ENCODE measurements at regions not wholly inside any gene's neighbourhood (a gene's known extent, or its start where the extent isn't known, plus 50 kb on each side); places are given as distances from the start of the nearest gene placed in this dataset.

DNA sequence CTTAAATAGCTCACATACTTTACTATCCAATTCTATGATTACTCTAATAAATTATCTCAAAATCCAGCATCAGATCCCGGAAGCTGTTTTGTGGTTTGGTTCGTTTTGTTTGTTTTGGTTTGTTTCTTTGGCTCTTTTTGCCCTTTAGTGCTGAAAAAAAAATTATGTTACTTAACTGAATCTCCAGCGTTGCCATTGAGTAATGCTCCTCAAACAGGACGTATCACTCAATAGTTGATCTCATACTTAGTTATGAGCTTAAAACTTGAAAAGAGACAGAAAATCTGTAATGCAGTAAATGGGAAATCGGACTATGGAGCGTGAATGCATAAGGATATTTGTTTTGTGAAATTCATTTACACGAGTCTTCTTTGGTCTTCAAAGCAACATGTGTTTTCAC lies 533.8 kb upstream of the TMPRSS15 start:
- DNase-seq (no peak), ATAC-seq (no peak)
- TF ChIP-seq, protein P1, sequence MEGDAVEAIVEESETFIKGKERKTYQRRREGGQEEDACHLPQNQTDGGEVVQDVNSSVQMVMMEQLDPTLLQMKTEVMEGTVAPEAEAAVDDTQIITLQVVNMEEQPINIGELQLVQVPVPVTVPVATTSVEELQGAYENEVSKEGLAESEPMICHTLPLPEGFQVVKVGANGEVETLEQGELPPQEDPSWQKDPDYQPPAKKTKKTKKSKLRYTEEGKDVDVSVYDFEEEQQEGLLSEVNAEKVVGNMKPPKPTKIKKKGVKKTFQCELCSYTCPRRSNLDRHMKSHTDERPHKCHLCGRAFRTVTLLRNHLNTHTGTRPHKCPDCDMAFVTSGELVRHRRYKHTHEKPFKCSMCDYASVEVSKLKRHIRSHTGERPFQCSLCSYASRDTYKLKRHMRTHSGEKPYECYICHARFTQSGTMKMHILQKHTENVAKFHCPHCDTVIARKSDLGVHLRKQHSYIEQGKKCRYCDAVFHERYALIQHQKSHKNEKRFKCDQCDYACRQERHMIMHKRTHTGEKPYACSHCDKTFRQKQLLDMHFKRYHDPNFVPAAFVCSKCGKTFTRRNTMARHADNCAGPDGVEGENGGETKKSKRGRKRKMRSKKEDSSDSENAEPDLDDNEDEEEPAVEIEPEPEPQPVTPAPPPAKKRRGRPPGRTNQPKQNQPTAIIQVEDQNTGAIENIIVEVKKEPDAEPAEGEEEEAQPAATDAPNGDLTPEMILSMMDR (IDR thresholded peaks at IDR 0.05) = no peak
- Histone ChIP-seq H3K27ac (no peak overlapping the region), H3K36me3 (no peaks in the 10 kb centered on the region), H3K4me1 (no peaks in the 10 kb centered on the region), H3K9me3 (no peaks in the 10 kb centered on the region), H3K27me3 (no peaks in the 10 kb centered on the region), H3K4me3 (no peak overlapping the region)
- intact Hi-C loops (cut with DNase I) = no loop called here
- WGBS, 2 donors = 81 to 89% methylated on average over 7 of the region's 7 CpGs

DNA sequence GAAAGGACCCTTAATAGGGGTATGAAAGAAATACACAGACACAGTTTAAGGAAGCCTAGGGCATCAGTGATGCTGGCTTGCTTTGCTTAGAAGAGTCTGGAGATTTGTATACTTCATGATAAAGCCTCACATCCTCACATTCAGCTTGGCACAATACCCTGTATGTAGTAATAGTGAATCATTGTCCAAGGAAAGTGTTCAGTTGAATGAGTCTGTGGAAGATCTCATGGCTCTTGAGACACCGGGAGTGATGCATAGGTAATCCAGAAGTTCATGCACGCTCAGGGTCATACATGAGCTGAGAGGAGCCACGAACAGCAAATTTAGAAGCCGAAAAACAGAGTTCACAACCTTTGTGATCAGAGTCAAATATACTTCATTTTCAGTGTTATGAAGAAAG lies 537.2 kb upstream of the TMPRSS15 start:
- H3K4me1 ChIP-seq = no peaks in the 10 kb centered on the region
- intact Hi-C loops (cut with DNase I) = no loop called here
- H3K36me3 ChIP-seq = no peaks in the 10 kb centered on the region
- no peaks in the 10 kb centered on the region for H3K9me3 ChIP-seq
- TF ChIP-seq, protein P1 (IDR thresholded peaks at IDR 0.05) = no peak
- H3K27me3 ChIP-seq = no peaks in the 10 kb centered on the region
- DNase-seq (no peak), ATAC-seq (no peak)
- no peak overlapping the region for H3K27ac ChIP-seq
- no peak overlapping the region for H3K4me3 ChIP-seq
- WGBS, 2 donors = 75 to 80% methylated on average over 4 of the region's 4 CpGs

DNA sequence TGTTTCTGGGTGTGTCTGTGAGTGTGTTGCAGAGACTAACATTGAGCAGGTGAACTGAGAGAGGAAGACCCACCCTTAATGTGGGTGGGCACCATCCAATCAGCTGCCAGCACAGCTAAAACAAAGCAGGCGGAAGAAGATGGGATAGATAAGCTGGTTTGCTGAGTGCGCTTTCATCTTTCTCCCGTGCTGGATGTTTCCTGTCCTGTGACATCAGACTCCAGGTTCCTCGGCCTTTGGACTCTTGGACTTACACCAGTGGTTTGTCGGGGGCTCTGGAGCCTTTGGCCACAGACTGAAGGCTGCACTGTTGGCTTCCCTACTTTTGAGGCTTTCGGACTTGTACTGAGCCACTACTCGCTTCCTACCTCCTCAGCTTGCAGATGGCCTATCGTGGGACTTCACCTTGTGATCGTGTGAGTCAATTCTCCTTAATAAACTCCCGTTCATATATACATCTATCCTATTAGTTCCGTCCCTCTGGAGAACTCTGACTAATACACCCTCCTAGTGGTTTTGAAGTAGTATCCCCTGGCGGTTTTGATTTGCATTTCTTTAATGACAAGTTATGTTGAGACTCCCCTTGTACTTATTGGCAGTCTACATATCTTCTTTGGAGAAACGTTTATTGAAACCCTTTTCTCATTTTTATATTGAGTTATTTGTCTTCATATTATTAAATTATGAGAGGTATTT lies 546.6 kb upstream of the TMPRSS15 start:
- intact Hi-C loops (cut with DNase I) = loop anchor here in 1 of 10 donors (10.0 kb wide), 1 partner anchor 1085 kb away; no protein-coding TSS in a partner anchor
- Histone ChIP-seq H3K4me1 (no peaks in the 10 kb centered on the region), H3K36me3 (no peaks in the 10 kb centered on the region), H3K4me3 (no peak overlapping the region), H3K27ac (no peak overlapping the region), H3K9me3 (no peaks in the 10 kb centered on the region), H3K27me3 (no peaks in the 10 kb centered on the region)
- ATAC-seq = no peak
- WGBS, 2 donors = 86 to 88% methylated on average over 13 of the region's 13 CpGs
- DNase-seq = no peak
- TF ChIP-seq, protein P1 (IDR thresholded peaks at IDR 0.05) = no peak

DNA sequence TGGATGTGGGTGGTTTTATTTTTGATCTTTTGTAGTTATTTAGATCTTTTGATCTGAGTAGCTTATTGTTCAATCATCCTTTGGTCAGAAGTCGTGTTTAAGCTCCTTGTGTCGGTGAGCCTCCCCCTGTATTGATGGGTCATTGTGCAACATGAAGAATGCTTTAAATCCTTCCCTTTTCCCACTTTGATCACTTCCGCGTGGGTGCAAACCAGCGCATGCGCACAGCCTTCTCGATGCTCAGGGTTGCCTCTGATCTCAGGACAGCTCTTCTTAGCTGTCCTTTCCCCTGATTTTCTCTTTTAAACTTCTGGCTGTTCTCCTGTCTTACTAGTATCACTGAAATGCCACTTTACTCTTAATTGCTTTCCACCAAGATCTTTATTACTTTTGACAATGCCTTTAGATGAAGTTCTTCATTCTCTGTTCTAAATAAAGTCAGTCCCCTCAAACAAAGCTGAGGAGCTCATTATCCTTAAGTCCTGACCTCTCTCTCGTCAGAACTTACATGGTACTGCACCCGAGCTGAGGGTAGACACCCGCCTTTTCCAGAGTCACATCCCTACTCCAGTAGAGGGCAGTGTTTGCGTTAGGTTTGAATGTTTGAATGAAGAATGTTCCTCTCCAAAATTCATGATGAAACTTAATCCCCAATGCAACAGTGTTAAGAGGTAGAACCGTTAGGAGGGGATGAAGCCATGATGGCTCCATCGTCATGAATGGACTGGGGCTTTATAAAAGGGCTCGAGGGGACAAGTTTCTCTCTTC lies 547.9 kb upstream of the TMPRSS15 start:
- ATAC-seq = peak in 3 of 8 donors; percentile 39 to 62 (median 50)
- Histone ChIP-seq H3K27me3 (no peaks in the 10 kb centered on the region), H3K36me3 (no peaks in the 10 kb centered on the region), H3K4me3 (no peak overlapping the region), H3K9me3 (no peaks in the 10 kb centered on the region), H3K27ac (no peak overlapping the region), H3K4me1 (no peaks in the 10 kb centered on the region)
- WGBS, 2 donors = 57 to 69% methylated on average over 14 of the region's 14 CpGs
- no peak for DNase-seq
- intact Hi-C loops (cut with DNase I) = loop anchor here in 1 of 10 donors (10.0 kb wide), 1 partner anchor 1083 kb away; no protein-coding TSS in a partner anchor
- TF ChIP-seq, protein P1 (IDR thresholded peaks at IDR 0.05) = peak in 8 of 9 donors; percentile 14 to 51 (median 46)
